WI38 (cell line): ENCODE measurements at regions not wholly inside any gene's neighbourhood (a gene's known extent, or its start where the extent isn't known, plus 50 kb on each side); places are given as distances from the start of the nearest gene placed in this dataset.

Source experiments
- H3K4me3 ChIP-seq: 2 replicates; pipeline ENCODE4 v1.5.1; 2011; ENCODE audit warnings: low read depth, mild to moderate bottlenecking, control low read depth, low read length
- CTCF ChIP-seq: IDR thresholded peaks from 2 replicates; pipeline ENCODE4 v1.5.1; 2012; ENCODE audit warnings: low read depth, mild to moderate bottlenecking, control low read depth, low read length

- no peak for TF ChIP-seq CTCF
- no peak overlapping the region for H3K4me3 ChIP-seq
Measured at GRCh38 chr6:92879526-92879925, 539.8 kb downstream of the EPHA7 start.

- no peak for TF ChIP-seq CTCF
- H3K4me3 ChIP-seq, result no peak overlapping the region
Measured at GRCh38 chr6:92864966-92865555, 554.3 kb downstream of the EPHA7 start.

- no peak for TF ChIP-seq CTCF
- no peak overlapping the region for H3K4me3 ChIP-seq
Measured at GRCh38 chr6:92849636-92850035, 569.7 kb downstream of the EPHA7 start.

GRCh38 chr6:92848901-92849300, 570.5 kb downstream of the EPHA7 start:
- no peak for TF ChIP-seq CTCF
- no peak overlapping the region for H3K4me3 ChIP-seq

GRCh38 chr6:92848459-92848858, 570.9 kb downstream of the EPHA7 start:
- no peak for TF ChIP-seq CTCF
- no peak overlapping the region for H3K4me3 ChIP-seq

GRCh38 chr6:92847988-92848387, 571.4 kb downstream of the EPHA7 start:
- TF ChIP-seq CTCF, result no peak
- no peak overlapping the region for H3K4me3 ChIP-seq

GRCh38 chr6:92840246-92840930, 579.0 kb downstream of the EPHA7 start:
- no peak overlapping the region for H3K4me3 ChIP-seq
- TF ChIP-seq CTCF, result no peak
